IPS-15b (cell line): ENCODE measurements at regions not wholly inside any gene's neighbourhood (a gene's known extent, or its start where the extent isn't known, plus 50 kb on each side); places are given as distances from the start of the nearest gene placed in this dataset.
"Not testable (repeated sequence)": the region's sequence is repeated elsewhere in the genome, so short reads cannot be mapped to it uniquely, and the experiment has no call there.

Source experiments
- H3K27me3 ChIP-seq: one replicate; pipeline ENCODE4 v1.6.1; 2013; ENCODE audit warnings: low read length; ENCODE audit not compliant: control insufficient read depth, insufficient read depth
- H3K36me3 ChIP-seq: one replicate; pipeline ENCODE4 v1.6.1; 2013; ENCODE audit warnings: low read length; ENCODE audit not compliant: control insufficient read depth, insufficient read depth
- H3K4me1 ChIP-seq: one replicate; pipeline ENCODE4 v1.6.1; 2013; ENCODE audit warnings: mild to moderate bottlenecking, low read length; ENCODE audit not compliant: control insufficient read depth, insufficient read depth
- H3K4me3 ChIP-seq: one replicate; pipeline ENCODE4 v1.5.1; 2013; ENCODE audit warnings: low read depth, low read length
- H3K9ac ChIP-seq: one replicate; pipeline ENCODE4 v1.6.1; 2013; ENCODE audit warnings: low read depth, mild to moderate bottlenecking, low read length
- H3K9me3 ChIP-seq: one replicate; pipeline ENCODE4 v1.6.1; 2013; ENCODE audit warnings: mild to moderate bottlenecking, low read length; ENCODE audit not compliant: control insufficient read depth, insufficient read depth

DNA sequence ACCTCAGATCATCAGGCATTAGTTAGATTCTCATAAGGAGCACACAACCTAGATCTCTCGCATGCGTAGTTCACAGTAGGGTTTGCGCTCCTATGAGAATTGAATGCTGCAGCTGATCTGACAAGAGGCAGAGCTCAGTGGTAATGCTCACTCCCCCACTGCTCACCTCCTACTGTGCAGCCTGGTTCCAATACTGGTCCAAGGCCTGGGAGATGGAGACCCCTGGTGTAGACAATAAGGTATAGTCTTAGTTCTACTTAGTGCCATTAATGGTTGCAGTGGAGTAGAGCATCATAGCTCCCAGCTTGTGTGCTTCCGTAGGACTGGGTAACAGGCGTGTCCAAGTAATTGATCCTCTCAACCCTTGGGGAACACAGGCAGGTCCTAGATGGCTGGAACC, 70.4 kb upstream of the ANKRD55 start:
- Histone ChIP-seq H3K9ac (no peak overlapping the region), H3K4me1 (no peaks in the 10 kb centered on the region), H3K9me3 (no peaks in the 10 kb centered on the region), H3K27me3 (no peaks in the 10 kb centered on the region), H3K36me3 (no peaks in the 10 kb centered on the region), H3K4me3 (no peak overlapping the region)

GRCh38 chr5:56302027-56302426, 68.9 kb upstream of the ANKRD55 start:
- H3K9me3 ChIP-seq = no peaks in the 10 kb centered on the region
- no peaks in the 10 kb centered on the region for H3K27me3 ChIP-seq
- no peaks in the 10 kb centered on the region for H3K4me1 ChIP-seq
- no peak overlapping the region for H3K9ac ChIP-seq
- H3K36me3 ChIP-seq = no peaks in the 10 kb centered on the region
- H3K4me3 ChIP-seq = no peak overlapping the region

GRCh38 chr5:56301069-56301468, 67.9 kb upstream of the ANKRD55 start:
- Histone ChIP-seq H3K4me1 (no peaks in the 10 kb centered on the region), H3K9ac (no peak overlapping the region), H3K27me3 (no peaks in the 10 kb centered on the region), H3K9me3 (no peaks in the 10 kb centered on the region), H3K36me3 (no peaks in the 10 kb centered on the region), H3K4me3 (no peak overlapping the region)

GRCh38 chr5:56299212-56299611, 66.1 kb upstream of the ANKRD55 start:
- Histone ChIP-seq H3K9me3 (no peaks in the 10 kb centered on the region), H3K36me3 (no peaks in the 10 kb centered on the region), H3K27me3 (no peaks in the 10 kb centered on the region), H3K4me1 (no peaks in the 10 kb centered on the region), H3K9ac (no peak overlapping the region), H3K4me3 (no peak overlapping the region)

DNA sequence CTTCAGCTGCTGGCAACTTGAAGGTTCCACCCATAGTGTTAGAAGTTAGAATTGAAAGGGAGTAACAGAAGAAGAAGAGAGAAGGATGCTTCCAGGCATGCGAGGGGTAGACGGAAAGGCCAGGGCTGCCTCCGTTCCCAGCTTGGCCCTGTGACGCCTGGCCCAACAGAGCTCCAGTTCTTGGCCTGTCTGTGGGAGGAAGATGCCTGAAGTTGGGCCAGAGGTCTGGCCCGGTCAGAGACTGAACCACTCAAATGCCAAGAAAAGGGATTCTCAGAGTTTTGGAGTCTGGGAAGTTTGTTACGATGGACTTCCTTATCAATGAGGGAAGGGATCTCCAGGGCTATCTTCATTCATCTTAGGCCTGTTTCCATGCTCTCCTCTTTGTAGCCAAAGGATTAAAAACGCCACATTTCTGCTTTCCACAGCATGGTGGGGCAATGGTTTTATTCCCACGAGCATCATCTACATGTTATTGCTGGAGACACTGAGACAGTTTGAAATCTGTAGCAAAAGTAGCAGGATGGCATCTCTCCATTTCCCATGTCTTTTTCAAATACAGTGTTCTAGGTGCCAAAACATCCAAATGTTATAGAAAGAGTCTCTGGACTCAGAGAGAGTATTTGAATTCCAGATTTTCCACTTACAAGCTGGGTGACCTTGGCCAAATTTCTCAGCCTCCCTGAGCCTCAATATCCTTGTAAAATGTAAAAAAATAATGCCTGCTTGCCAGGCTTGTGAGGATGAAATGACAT, 65.4 kb upstream of the ANKRD55 start:
- no peak overlapping the region for H3K4me3 ChIP-seq
- no peaks in the 10 kb centered on the region for H3K4me1 ChIP-seq

DNA sequence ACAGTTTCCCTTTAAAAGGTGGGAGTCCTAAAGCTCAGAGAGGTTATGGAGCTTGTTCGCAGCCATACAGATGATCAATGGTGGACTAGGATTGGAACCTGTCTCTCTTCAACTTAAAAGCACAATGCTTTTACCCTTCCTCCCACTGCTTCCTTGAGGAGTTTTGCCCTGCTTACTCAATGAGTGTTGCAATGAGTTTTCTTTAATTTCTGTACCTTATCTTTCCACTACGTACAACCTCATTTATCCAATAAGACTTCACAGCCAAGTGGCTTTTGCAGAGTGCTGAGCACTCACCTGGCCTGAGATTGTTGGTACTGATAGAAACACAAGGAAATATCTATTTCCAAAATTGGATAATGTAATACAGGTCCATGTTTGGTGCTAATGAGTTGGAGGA, 64.7 kb upstream of the ANKRD55 start:
- Histone ChIP-seq H3K9me3 (no peaks in the 10 kb centered on the region), H3K4me3 (no peak overlapping the region), H3K9ac (no peak overlapping the region), H3K36me3 (no peaks in the 10 kb centered on the region), H3K4me1 (no peaks in the 10 kb centered on the region), H3K27me3 (no peaks in the 10 kb centered on the region)

More for the DNA sequence above, 65.4 kb upstream of the ANKRD55 start:
- H3K9me3 ChIP-seq = no peaks in the 10 kb centered on the region
- no peak overlapping the region for H3K9ac ChIP-seq
- H3K27me3 ChIP-seq = no peaks in the 10 kb centered on the region
- H3K36me3 ChIP-seq = no peaks in the 10 kb centered on the region

DNA sequence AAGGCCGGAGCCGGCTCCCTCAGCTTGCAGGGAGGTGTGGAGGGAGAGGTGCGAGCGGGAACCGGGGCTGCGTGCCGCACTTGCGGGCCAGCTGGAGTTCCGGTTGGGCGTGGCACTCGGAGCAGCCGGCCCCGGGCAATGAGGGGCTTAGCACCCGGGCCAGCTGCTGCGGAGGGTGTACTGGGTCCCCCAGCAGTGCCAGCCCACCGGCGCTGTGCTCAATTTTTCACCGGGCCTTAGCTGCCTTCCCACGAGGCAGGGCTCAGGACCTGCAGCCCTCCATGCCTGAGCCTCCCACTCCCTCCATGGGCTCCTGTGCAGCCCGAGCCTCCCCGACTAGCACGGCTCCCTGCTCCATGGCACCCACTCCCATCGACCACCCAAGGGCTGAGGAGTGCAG, 62.2 kb upstream of the ANKRD55 start:
- H3K4me1 ChIP-seq, H3K4me3 ChIP-seq, H3K27me3 ChIP-seq, H3K9me3 ChIP-seq, H3K9ac ChIP-seq, H3K36me3 ChIP-seq: not testable (repeated sequence)

DNA sequence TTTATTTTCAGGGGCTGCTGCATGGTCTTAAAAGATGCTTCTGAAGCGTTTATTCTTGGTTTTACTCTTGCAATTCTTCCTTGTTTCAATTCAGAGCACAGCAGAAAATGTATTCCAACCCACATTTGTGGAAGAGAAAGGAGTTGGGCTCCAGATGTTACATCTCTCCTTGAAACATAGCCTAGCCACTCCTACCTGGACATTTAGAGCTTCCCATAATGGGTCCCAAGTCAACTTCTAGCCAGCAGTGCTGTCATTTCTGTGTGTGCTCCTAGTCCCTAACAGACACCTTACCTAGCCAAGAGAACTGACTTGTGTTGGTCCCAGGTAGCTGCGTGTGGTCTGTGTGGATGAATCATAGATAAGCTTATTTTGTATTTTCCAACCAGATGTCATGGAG, 61.2 kb upstream of the ANKRD55 start:
- H3K27me3 ChIP-seq = no peaks in the 10 kb centered on the region
- no peaks in the 10 kb centered on the region for H3K36me3 ChIP-seq
- H3K4me3 ChIP-seq = no peak overlapping the region
- H3K9ac ChIP-seq = no peak overlapping the region
- peaks cover 3% of the 10 kb centered on the region for H3K4me1 ChIP-seq
- H3K9me3 ChIP-seq = no peaks in the 10 kb centered on the region

- H3K9me3 ChIP-seq, H3K27me3 ChIP-seq, H3K9ac ChIP-seq, H3K4me3 ChIP-seq, H3K4me1 ChIP-seq, H3K36me3 ChIP-seq: not testable (repeated sequence)
These were observed 59.7 kb upstream of the ANKRD55 start for GRCh38 chr5:56292874-56293273.

DNA sequence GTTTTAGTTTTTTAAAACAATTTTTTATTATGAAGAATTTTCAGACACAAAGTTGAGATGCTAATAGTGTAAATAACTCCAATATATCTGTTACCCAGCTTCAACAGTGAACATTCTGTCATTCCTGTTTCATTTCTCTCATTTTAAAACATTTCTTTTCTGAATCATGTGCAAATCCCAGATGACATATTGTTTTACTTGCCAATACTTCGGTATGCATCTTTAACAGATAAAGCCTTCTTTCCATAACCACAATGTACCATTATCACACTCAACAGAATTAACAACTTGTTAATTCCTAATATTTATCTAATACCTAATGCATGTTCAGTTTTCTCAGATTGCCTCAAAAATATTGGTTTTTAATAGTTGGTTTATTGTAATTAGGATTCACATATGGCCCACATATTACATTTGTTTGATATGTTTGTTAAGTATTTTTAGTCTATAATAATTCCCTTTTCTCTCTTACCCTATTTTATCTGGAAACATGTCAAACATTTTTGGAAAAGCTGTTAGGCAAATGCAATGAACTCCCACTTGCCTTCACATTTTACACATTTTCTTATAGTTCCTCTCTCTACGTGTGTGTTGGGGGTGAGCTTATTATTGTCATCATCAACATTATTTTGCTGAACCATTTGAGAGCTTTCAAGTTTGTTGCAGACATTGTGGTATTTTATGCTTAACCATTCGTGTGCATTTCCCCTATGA, 58.7 kb upstream of the ANKRD55 start:
- no peaks in the 10 kb centered on the region for H3K9me3 ChIP-seq
- no peaks in the 10 kb centered on the region for H3K27me3 ChIP-seq
- peaks cover 3% of the 10 kb centered on the region for H3K4me1 ChIP-seq
- no peaks in the 10 kb centered on the region for H3K36me3 ChIP-seq
- H3K9ac ChIP-seq = no peak overlapping the region
- no peak overlapping the region for H3K4me3 ChIP-seq

DNA sequence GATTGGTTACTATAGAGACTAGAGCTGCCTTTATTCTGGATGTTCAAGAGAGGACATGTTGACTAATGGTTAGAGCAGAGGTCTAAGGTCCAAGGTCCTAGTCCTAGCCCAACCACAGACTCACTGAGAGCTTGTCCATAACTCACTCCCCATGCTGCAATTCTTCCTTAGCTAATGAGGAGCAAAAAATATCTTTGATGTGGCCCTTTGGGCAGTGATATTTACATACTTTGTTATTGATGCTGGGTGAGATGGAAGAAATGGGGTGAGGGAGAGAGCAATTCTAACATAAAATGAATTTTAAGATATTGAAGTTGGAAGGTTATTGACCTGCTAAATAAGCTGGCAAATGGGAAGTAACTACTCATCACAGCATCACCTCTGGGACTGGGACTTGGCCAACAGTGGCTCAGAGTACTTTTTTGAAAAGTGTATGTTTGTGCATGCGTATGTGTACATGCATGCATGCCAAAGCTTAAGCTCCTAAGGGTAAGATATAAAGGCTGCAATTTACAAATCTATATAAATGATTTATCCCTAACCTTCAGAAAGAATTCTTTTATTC, 58.0 kb upstream of the ANKRD55 start:
- Histone ChIP-seq H3K4me1 (peaks cover 3% of the 10 kb centered on the region), H3K9me3 (no peaks in the 10 kb centered on the region), H3K9ac (no peak overlapping the region), H3K27me3 (no peaks in the 10 kb centered on the region), H3K4me3 (no peak overlapping the region), H3K36me3 (no peaks in the 10 kb centered on the region)
